PFSK-1 (cell line): ENCODE measurements at regions not wholly inside any gene's neighbourhood (a gene's known extent, or its start where the extent isn't known, plus 50 kb on each side); places are given as distances from the start of the nearest gene placed in this dataset.

Experiments used
- POLR2AphosphoS5 ChIP-seq: IDR thresholded peaks from 2 replicates; pipeline ENCODE4 v1.6.1; 2012; ENCODE audit warnings: low read depth, mild to moderate bottlenecking, control low read depth, low read length, moderate library complexity
- SIN3A ChIP-seq: IDR thresholded peaks from 2 replicates; pipeline ENCODE4 v1.6.1; 2012; ENCODE audit warnings: mild to moderate bottlenecking, low read length, moderate library complexity, borderline replicate concordance; ENCODE audit not compliant: insufficient read depth
- TAF1 ChIP-seq: IDR thresholded peaks from 2 replicates; pipeline ENCODE4 v1.6.1; 2012; ENCODE audit warnings: low read length, control low read depth, borderline replicate concordance; ENCODE audit not compliant: insufficient read depth

DNA sequence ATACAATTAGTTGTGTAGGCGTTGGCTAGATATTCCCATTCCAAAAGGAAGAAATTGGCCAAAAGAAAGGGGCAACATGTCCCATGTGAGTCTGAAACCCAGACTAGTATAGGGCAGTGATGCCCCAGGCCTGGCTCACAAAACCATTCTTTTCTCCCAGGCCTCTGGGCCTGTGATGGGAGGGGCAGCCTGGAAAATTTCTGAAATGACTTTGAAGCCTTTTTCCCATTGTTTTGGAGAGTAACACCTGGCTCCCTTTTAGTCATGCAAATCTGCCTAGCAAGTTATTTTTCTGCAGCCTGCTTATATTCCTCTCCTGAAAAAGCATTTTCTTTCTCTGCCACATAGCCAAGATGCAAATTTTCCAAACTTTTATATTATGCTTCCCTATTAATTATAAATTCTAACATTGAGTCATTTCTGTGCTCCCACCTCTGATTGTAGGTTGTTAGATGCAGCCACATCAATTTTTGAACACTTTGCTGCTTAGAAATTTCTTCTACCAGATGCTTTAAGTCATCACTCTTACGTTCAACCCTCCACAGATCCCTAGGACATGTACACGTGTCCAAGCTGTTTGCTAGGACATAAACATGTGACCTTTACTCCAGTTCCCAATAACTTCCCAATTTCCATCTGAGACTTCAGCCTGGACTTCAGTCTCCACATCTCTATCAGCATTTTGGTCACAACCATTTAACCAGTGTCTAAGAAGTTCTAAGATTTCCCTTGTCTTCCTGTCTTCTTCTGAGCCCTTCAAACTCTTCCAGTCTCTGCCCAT, 76.1 kb upstream of the MC4R start:
- TF ChIP-seq POLR2AphosphoS5 (no peak), SIN3A (no peak), TAF1 (no peak)
